ENCODE measurements at regions not wholly inside any gene's neighbourhood (a gene's known extent, or its start where the extent isn't known, plus 50 kb on each side); places are given as distances from the start of the nearest gene placed in this dataset.

- intact Hi-C loops (cut with DNase I): no loop called here
- Histone ChIP-seq H3K9me3 (no peaks in the 10 kb centered on the region), H3K36me3 (no peaks in the 10 kb centered on the region), H3K4me1 (no peaks in the 10 kb centered on the region), H3K4me3 (no peak overlapping the region), H3K27me3 (peaks cover 0 to 64% (median 0%) of the 10 kb centered on the region in 4 donors), H3K27ac (replicated peaks in 1 of 4) (no peak overlapping the region)
- TF ChIP-seq POLR2AphosphoS5 (IDR thresholded peaks at IDR 0.05) (no peak), CTCF (IDR thresholded peaks at IDR 0.05) (no peak), POLR2A (IDR thresholded peaks at IDR 0.05; ENCODE audit: low read depth) (no peak), EP300 (IDR thresholded peaks at IDR 0.05) (no peak)
- no peak for DNase-seq (ENCODE audit: extremely low spot score)
Observed at GRCh38 chr10:131444286-131444685, 132.8 kb upstream of the TCERG1L start.

DNA sequence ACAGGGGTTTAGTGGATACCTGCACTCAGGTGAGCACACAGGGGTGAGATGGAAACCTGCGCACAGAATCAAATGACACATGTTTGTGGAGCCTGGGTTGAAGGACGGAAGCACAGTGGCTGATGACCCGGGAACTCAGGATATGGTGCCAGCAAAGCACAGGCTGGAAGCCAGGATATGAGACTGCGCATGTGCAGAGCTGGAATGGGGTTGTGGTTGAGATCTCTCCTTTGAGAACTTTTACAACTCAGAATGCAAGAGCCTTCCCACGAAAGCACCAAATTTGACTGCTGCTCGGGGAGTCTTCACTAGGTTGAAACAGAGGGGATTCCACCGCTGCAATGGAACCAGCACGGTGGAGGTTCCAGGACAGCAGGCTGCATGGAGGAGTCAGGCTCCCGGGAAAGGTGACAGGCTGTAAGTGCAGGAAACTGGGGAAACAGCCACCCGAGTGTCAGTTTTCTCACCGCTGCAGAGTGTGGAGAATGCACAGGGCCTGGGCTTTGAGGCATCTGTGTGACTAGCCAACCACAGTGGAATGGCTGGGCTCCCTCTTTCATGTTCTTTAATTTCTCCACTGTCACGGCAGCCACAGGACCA lies 133.4 kb upstream of the TCERG1L start:
- intact Hi-C loops (cut with DNase I): no loop called here
- H3K27me3 ChIP-seq: peaks cover 0 to 62% (median 0%) of the 10 kb centered on the region in 4 donors
- H3K4me1 ChIP-seq: no peaks in the 10 kb centered on the region
- H3K4me3 ChIP-seq: no peak overlapping the region
- no peaks in the 10 kb centered on the region for H3K36me3 ChIP-seq
- H3K27ac ChIP-seq (replicated peaks in 1 of 4): no peak overlapping the region
- TF ChIP-seq EP300 (IDR thresholded peaks at IDR 0.05) (no peak), POLR2AphosphoS5 (IDR thresholded peaks at IDR 0.05) (no peak), CTCF (IDR thresholded peaks at IDR 0.05) (no peak), POLR2A (IDR thresholded peaks at IDR 0.05; ENCODE audit: low read depth) (no peak)
- DNase-seq (ENCODE audit: extremely low spot score): no peak
- no peaks in the 10 kb centered on the region for H3K9me3 ChIP-seq
- 43% methylated on average over 12 of the region's 12 CpGs for WGBS

GRCh38 chr10:131445623-131446022 lies 134.1 kb upstream of the TCERG1L start:
- no peak for TF ChIP-seq POLR2AphosphoS5 (IDR thresholded peaks at IDR 0.05)
- TF ChIP-seq CTCF (IDR thresholded peaks at IDR 0.05): no peak
- TF ChIP-seq POLR2A (IDR thresholded peaks at IDR 0.05; ENCODE audit: low read depth): no peak
- TF ChIP-seq EP300 (IDR thresholded peaks at IDR 0.05): no peak
- DNase-seq (ENCODE audit: extremely low spot score): no peak
- intact Hi-C loops (cut with DNase I): no loop called here
- Histone ChIP-seq H3K4me3 (no peak overlapping the region), H3K9me3 (no peaks in the 10 kb centered on the region), H3K36me3 (no peaks in the 10 kb centered on the region), H3K27me3 (peaks cover 0 to 59% (median 0%) of the 10 kb centered on the region in 4 donors), H3K4me1 (no peaks in the 10 kb centered on the region), H3K27ac (replicated peaks in 1 of 4) (no peak overlapping the region)
- WGBS: 85% methylated on average over 8 of the region's 8 CpGs

GRCh38 chr10:131446171-131446570 lies 134.7 kb upstream of the TCERG1L start:
- intact Hi-C loops (cut with DNase I): no loop called here
- Histone ChIP-seq H3K27me3 (peaks cover 0 to 54% (median 0%) of the 10 kb centered on the region in 4 donors), H3K36me3 (no peaks in the 10 kb centered on the region), H3K4me3 (no peak overlapping the region), H3K9me3 (no peaks in the 10 kb centered on the region), H3K27ac (replicated peaks in 1 of 4) (no peak overlapping the region), H3K4me1 (no peaks in the 10 kb centered on the region)
- no peak for DNase-seq (ENCODE audit: extremely low spot score)
- TF ChIP-seq POLR2AphosphoS5 (IDR thresholded peaks at IDR 0.05) (no peak), EP300 (IDR thresholded peaks at IDR 0.05) (no peak), POLR2A (IDR thresholded peaks at IDR 0.05; ENCODE audit: low read depth) (no peak), CTCF (IDR thresholded peaks at IDR 0.05) (no peak)
- 77% methylated on average over 12 of the region's 12 CpGs for WGBS

GRCh38 chr10:131448171-131448570 lies 136.7 kb upstream of the TCERG1L start:
- Histone ChIP-seq H3K4me3 (no peak overlapping the region), H3K9me3 (no peaks in the 10 kb centered on the region), H3K36me3 (no peaks in the 10 kb centered on the region), H3K27ac (replicated peaks in 1 of 4) (no peak overlapping the region), H3K4me1 (peaks cover 0 to under 1% (median 0%) of the 10 kb centered on the region in 4 donors), H3K27me3 (peaks cover 0 to 61% (median 1%) of the 10 kb centered on the region in 4 donors)
- intact Hi-C loops (cut with DNase I): no loop called here
- no peak for TF ChIP-seq POLR2AphosphoS5 (IDR thresholded peaks at IDR 0.05)
- no peak for TF ChIP-seq EP300 (IDR thresholded peaks at IDR 0.05)
- TF ChIP-seq CTCF (IDR thresholded peaks at IDR 0.05): no peak
- TF ChIP-seq POLR2A (IDR thresholded peaks at IDR 0.05; ENCODE audit: low read depth): no peak
- DNase-seq (ENCODE audit: extremely low spot score): no peak
- WGBS: 69% methylated on average over 13 of the region's 13 CpGs
